Psoas muscle (tissue), 7 donors: ENCODE measurements at regions not wholly inside any gene's neighbourhood (a gene's known extent, or its start where the extent isn't known, plus 50 kb on each side); places are given as distances from the start of the nearest gene placed in this dataset.

Experiments used
- ATAC-seq, 4 donors: fragments of 200-7000 bp; cut with Tn5 transposase; one replicate each; pipeline ENCODE4 v1.9.1; 2020; ENCODE audit warnings: moderate library complexity in 3 of 4, mild to moderate bottlenecking in 2 of 4
- DNase-seq, 2 donors: peaks; one replicate each; pipeline ENCODE4 v3.0.0-alpha.2; 2020
- H3K27ac ChIP-seq: fragments of 200-600 bp; one replicate; pipeline ENCODE4 v1.8.0; 2022
- H3K27me3 ChIP-seq, 3 donors: fragments of 200-600 bp in 1 of 3; one replicate each; pipeline versions ENCODE4 v1.6.1 to v1.8.0; 2013 to 2022; ENCODE audit warnings: low read length in 2 of 3, mild to moderate bottlenecking in 2 of 3, moderate library complexity in 1 of 3; ENCODE audit not compliant: insufficient read depth in 3 of 3
- H3K36me3 ChIP-seq, 2 donors: fragments of 200-600 bp in 1 of 2; one replicate each; pipeline versions ENCODE4 v1.6.1 to v1.8.0; 2013 to 2022; ENCODE audit warnings: low read depth in 1 of 2, mild to moderate bottlenecking in 1 of 2, moderate library complexity in 1 of 2; ENCODE audit not compliant: insufficient read depth in 1 of 2
- H3K4me1 ChIP-seq: fragments of 200-600 bp; one replicate; pipeline ENCODE4 v1.8.0; 2022
- H3K4me3 ChIP-seq: fragments of 200-600 bp; one replicate; pipeline ENCODE4 v1.8.0; 2022; ENCODE audit warnings: mild to moderate bottlenecking
- H3K9me3 ChIP-seq: fragments of 200-600 bp; one replicate; pipeline ENCODE4 v1.8.0; 2022
- CTCF ChIP-seq: fragments of 200-600 bp; IDR thresholded peaks from one replicate; pipeline ENCODE4 v1.8.0; 2022; ENCODE audit warnings: antibody characterized with exemption
- WGBS, 3 donors: extraction: QIAGEN DNeasy Blood & Tissue Kit; methylation state at CpG; one replicate each; pipeline versions ENCODE4 v1.1.6 to v1.1.7; 2013; 5-methylcytosine and 5-hydroxymethylcytosine counted together
- intact Hi-C, 2 donors: fragments of 100-400 bp; cut with DNase I; formaldehyde crosslinking; loops; one replicate each; pipeline versions ENCODE4 v1.11.0 to v1.14.2; 2022
- donor health status: healthy with polysubstance abuse.
- donor health status: DM: no; HTN: no; CAD: no; lungs with moderate emphysema.
- donor health status: Bipolar disorder and iron deficiency.
- donor health status: healthy.
- donor health status: DM: yes; HTN: yes; CAD: no.
- donor health status: DM: no; HTN: no; CAD: no.
- donor health status: DM: yes; HTN: yes; CAD: no.

DNA sequence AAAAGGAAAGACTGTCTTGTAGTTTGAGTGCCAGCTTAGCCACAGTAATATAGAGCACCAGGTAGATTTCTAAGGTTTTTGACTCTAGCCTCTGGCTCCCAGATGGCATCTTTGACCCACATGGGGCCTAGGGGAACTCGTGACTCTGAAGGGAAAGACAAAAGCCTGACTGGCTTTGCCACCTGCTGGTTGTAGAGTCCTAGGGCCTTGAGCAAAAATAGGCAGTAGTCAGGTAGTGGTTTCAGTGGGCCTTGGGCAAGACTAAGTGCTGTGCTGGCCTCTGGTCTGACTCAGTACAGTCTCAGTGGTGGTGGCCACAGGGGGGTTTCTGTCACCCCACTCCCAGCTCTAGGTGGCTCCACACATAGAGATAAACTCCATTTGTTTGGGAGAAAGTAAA, 349.4 kb downstream of the FAM181B start:
- intact Hi-C loops: no loop called here
- H3K4me1 ChIP-seq: no peaks in the 10 kb centered on the region
- DNase-seq (no peak), ATAC-seq (no peak)
- H3K27ac ChIP-seq: no peak overlapping the region
- TF ChIP-seq CTCF: no peak
- 36 to 47% (median 44%) methylated on average over 1 of the region's 1 CpG for WGBS, 3 donors
- H3K27me3 ChIP-seq: no peaks in the 10 kb centered on the region
- H3K4me3 ChIP-seq: no peak overlapping the region
- H3K9me3 ChIP-seq: no peaks in the 10 kb centered on the region
- no peaks in the 10 kb centered on the region for H3K36me3 ChIP-seq

- no peak overlapping the region for H3K4me3 ChIP-seq
- H3K27ac ChIP-seq: no peak overlapping the region
- WGBS, 3 donors: 83 to 86% (median 85%) methylated on average over 4 of the region's 4 CpGs
- no peak for TF ChIP-seq CTCF
- no peaks in the 10 kb centered on the region for H3K27me3 ChIP-seq
- no peaks in the 10 kb centered on the region for H3K36me3 ChIP-seq
- no peaks in the 10 kb centered on the region for H3K9me3 ChIP-seq
- DNase-seq: no peak
- H3K4me1 ChIP-seq: no peaks in the 10 kb centered on the region
- no peak for ATAC-seq
- intact Hi-C loops: no loop called here
These were observed 359.7 kb downstream of the FAM181B start for GRCh38 chr11:82373781-82374542.

DNA sequence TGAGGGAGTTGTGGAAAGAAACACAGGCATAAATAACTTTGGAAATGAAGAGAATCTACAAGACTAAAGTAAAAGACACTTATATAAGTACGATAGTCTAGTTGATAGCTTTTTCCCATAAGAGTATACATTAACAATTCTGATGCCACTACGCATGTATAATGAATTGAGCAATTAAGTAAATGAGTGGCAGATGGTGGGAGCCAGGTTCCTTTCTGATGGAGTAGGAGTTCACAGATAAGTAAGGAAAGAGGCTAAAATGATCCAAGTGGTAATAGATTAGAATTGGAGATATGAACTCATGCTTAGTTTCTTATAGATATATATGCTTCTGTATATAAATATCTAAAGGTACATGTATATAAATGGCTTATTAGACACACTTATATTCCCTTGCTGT, 368.3 kb downstream of the FAM181B start:
- no peak overlapping the region for H3K4me3 ChIP-seq
- no peak for DNase-seq
- no peaks in the 10 kb centered on the region for H3K27me3 ChIP-seq
- H3K36me3 ChIP-seq: no peaks in the 10 kb centered on the region
- no peak for TF ChIP-seq CTCF
- WGBS, 3 donors: 82 to 90% (median 85%) methylated on average over 2 of the region's 2 CpGs
- no peak overlapping the region for H3K27ac ChIP-seq
- H3K4me1 ChIP-seq: no peaks in the 10 kb centered on the region
- ATAC-seq: no peak
- intact Hi-C loops: no loop called here
- peaks cover 4% of the 10 kb centered on the region for H3K9me3 ChIP-seq

DNA sequence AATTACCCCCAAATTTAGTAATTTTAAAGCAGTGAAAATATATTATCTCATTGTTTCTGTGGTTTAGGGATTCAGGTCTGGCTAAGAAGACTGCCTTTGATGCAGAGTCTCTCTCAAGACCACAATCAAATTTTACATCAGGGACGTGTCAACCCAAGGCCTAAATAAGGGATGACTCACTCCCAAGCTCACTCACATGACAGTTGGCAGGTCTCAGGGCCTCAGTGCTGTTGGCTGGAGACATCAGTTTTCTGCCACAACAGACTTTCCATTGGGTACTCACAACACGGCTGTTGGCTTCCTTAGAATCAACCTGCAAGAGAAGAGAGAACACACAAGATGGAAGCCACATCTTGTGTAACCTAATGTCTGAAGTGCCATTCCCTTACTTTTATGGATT, 377.3 kb downstream of the FAM181B start:
- Histone ChIP-seq H3K27ac (no peak overlapping the region), H3K9me3 (no peaks in the 10 kb centered on the region), H3K4me1 (no peaks in the 10 kb centered on the region), H3K36me3 (no peaks in the 10 kb centered on the region), H3K4me3 (no peak overlapping the region), H3K27me3 (no peaks in the 10 kb centered on the region)
- 74 to 88% (median 81%) methylated on average over 2 of the region's 2 CpGs for WGBS, 3 donors
- intact Hi-C loops: no loop called here
- no peak for ATAC-seq
- no peak for DNase-seq
- TF ChIP-seq CTCF: no peak

- Histone ChIP-seq H3K36me3 (no peaks in the 10 kb centered on the region), H3K4me1 (no peaks in the 10 kb centered on the region), H3K9me3 (no peaks in the 10 kb centered on the region), H3K4me3 (no peak overlapping the region), H3K27me3 (no peaks in the 10 kb centered on the region), H3K27ac (no peak overlapping the region)
- no peak for TF ChIP-seq CTCF
- intact Hi-C loops: no loop called here
- DNase-seq (no peak), ATAC-seq (no peak)
- whole genome bisulfite sequencing, 3 donors: 55 to 73% (median 70%) methylated on average over 5 of the region's 5 CpGs
These were observed 378.3 kb downstream of the FAM181B start for GRCh38 chr11:82355313-82355823.
